ENCODE measurements at regions not wholly inside any gene's neighbourhood (a gene's known extent, or its start where the extent isn't known, plus 50 kb on each side); places are given as distances from the start of the nearest gene placed in this dataset.

DNA sequence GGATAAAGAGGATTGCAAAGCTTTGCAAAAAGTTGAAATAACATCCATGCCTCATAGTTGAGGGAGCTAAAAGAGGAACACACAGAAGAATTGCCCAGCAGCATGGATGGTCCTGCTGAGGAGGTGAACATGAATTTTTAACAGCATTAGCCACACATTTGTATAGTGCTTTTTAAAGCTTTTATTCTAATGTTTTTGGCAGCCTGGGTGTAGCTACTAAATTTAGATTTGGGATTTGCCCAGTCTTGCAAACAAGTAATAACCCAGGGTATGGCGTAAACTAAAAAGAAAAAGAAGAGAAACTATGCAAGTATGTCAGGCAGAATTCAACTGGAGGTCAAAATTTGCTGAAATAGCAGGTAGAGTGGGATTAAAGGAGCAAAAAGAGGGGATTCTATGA lies 75.1 kb upstream of the PTPRK start:
- TF ChIP-seq, protein P1, sequence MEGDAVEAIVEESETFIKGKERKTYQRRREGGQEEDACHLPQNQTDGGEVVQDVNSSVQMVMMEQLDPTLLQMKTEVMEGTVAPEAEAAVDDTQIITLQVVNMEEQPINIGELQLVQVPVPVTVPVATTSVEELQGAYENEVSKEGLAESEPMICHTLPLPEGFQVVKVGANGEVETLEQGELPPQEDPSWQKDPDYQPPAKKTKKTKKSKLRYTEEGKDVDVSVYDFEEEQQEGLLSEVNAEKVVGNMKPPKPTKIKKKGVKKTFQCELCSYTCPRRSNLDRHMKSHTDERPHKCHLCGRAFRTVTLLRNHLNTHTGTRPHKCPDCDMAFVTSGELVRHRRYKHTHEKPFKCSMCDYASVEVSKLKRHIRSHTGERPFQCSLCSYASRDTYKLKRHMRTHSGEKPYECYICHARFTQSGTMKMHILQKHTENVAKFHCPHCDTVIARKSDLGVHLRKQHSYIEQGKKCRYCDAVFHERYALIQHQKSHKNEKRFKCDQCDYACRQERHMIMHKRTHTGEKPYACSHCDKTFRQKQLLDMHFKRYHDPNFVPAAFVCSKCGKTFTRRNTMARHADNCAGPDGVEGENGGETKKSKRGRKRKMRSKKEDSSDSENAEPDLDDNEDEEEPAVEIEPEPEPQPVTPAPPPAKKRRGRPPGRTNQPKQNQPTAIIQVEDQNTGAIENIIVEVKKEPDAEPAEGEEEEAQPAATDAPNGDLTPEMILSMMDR (conservative IDR thresholded peaks at IDR 0.05; ENCODE audit: low read depth in 2 of 2), result no peak
- TF ChIP-seq JUNB (IDR thresholded peaks at IDR 0.05; ENCODE audit: unreplicated experiment) (no peak), POLR2AphosphoS5 (IDR thresholded peaks at IDR 0.05; ENCODE audit: low read depth) (no peak), CREB1 (CRISPR knock-in tag; IDR thresholded peaks at IDR 0.05; ENCODE audit: low read depth) (no peak), STAT1 (IDR thresholded peaks at IDR 0.05; ENCODE audit: unreplicated experiment) (no peak), EZH2 (IDR thresholded peaks at IDR 0.05; ENCODE audit: low read depth, unreplicated experiment) (no peak), ZNF114 (CRISPR knock-in tag; IDR thresholded peaks at IDR 0.05) (no peak), EZH2phosphoT487 (IDR thresholded peaks at IDR 0.05; ENCODE audit: unreplicated experiment) (no peak), ZNF331 (CRISPR knock-in tag; IDR thresholded peaks at IDR 0.05; ENCODE audit: low read depth) (no peak), NANOG (IDR thresholded peaks at IDR 0.05; ENCODE audit: borderline replicate concordance) (no peak)
- TF ChIP-seq, protein P2, sequence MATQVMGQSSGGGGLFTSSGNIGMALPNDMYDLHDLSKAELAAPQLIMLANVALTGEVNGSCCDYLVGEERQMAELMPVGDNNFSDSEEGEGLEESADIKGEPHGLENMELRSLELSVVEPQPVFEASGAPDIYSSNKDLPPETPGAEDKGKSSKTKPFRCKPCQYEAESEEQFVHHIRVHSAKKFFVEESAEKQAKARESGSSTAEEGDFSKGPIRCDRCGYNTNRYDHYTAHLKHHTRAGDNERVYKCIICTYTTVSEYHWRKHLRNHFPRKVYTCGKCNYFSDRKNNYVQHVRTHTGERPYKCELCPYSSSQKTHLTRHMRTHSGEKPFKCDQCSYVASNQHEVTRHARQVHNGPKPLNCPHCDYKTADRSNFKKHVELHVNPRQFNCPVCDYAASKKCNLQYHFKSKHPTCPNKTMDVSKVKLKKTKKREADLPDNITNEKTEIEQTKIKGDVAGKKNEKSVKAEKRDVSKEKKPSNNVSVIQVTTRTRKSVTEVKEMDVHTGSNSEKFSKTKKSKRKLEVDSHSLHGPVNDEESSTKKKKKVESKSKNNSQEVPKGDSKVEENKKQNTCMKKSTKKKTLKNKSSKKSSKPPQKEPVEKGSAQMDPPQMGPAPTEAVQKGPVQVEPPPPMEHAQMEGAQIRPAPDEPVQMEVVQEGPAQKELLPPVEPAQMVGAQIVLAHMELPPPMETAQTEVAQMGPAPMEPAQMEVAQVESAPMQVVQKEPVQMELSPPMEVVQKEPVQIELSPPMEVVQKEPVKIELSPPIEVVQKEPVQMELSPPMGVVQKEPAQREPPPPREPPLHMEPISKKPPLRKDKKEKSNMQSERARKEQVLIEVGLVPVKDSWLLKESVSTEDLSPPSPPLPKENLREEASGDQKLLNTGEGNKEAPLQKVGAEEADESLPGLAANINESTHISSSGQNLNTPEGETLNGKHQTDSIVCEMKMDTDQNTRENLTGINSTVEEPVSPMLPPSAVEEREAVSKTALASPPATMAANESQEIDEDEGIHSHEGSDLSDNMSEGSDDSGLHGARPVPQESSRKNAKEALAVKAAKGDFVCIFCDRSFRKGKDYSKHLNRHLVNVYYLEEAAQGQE (IDR thresholded peaks at IDR 0.05; ENCODE audit: unreplicated experiment), result no peak
- TF ChIP-seq, protein P3, sequence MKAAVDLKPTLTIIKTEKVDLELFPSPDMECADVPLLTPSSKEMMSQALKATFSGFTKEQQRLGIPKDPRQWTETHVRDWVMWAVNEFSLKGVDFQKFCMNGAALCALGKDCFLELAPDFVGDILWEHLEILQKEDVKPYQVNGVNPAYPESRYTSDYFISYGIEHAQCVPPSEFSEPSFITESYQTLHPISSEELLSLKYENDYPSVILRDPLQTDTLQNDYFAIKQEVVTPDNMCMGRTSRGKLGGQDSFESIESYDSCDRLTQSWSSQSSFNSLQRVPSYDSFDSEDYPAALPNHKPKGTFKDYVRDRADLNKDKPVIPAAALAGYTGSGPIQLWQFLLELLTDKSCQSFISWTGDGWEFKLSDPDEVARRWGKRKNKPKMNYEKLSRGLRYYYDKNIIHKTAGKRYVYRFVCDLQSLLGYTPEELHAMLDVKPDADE (IDR thresholded peaks at IDR 0.05), result no peak

All from GM23338 (cell line).